Peyer's patch (tissue), 4 donors: ENCODE measurements at regions not wholly inside any gene's neighbourhood (a gene's known extent, or its start where the extent isn't known, plus 50 kb on each side); places are given as distances from the start of the nearest gene placed in this dataset.

Source experiments
- CTCF ChIP-seq, 6 experiments: fragments of 450-650 bp in 4 of 6; fragments of 200-600 bp in 2 of 6; sonication (generic) in 1 of 6; IDR thresholded peaks; one replicate each; pipeline ENCODE4 v1.5.1; 2017 to 2019; ENCODE audit warnings: antibody characterized with exemption in 6 of 6, mild to moderate bottlenecking in 3 of 6, moderate library complexity in 1 of 6
- POLR2A ChIP-seq, 2 donors: fragments of 450-650 bp; IDR thresholded peaks; one replicate each; pipeline ENCODE4 v1.5.1; 2017; ENCODE audit warnings: antibody characterized with exemption in 2 of 2, mild to moderate bottlenecking in 2 of 2, moderate library complexity in 2 of 2

GRCh38 chr2:222108497-222108896 lies 190.3 kb downstream of the PAX3 start:
- TF ChIP-seq CTCF (IDR thresholded peaks at IDR 0.05) (no peak), POLR2A (IDR thresholded peaks at IDR 0.05) (no peak)
